ENCODE measurements at regions not wholly inside any gene's neighbourhood (a gene's known extent, or its start where the extent isn't known, plus 50 kb on each side); places are given as distances from the start of the nearest gene placed in this dataset.

GRCh38 chr1:98051065-98051675, 130.3 kb upstream of the DPYD start:
- TF ChIP-seq RAD21 (conservative IDR thresholded peaks at IDR 0.05 in 1 of 2, IDR thresholded peaks at IDR 0.05 in 1 of 2) (peak; percentile 89 to 95), BCL3 (IDR thresholded peaks at IDR 0.05) (no peak), CTCF (IDR thresholded peaks at IDR 0.05) (peak; percentile 77), EP300 (IDR thresholded peaks at IDR 0.05) (no peak), RCOR1 (IDR thresholded peaks at IDR 0.05; ENCODE audit: low read depth, low read length) (no peak), USF2 (IDR thresholded peaks at IDR 0.05) (no peak), POLR2A (IDR thresholded peaks at IDR 0.05; ENCODE audit: low read length) (no peak), HOXA7 (CRISPR knock-in tag; IDR thresholded peaks at IDR 0.05) (no peak), KDM5A (IDR thresholded peaks at IDR 0.05) (no peak)
